ENCODE measurements at regions not wholly inside any gene's neighbourhood (a gene's known extent, or its start where the extent isn't known, plus 50 kb on each side); places are given as distances from the start of the nearest gene placed in this dataset.
"Not testable (repeated sequence)": the region's sequence is repeated elsewhere in the genome, so short reads cannot be mapped to it uniquely, and the experiment has no call there.

DNA sequence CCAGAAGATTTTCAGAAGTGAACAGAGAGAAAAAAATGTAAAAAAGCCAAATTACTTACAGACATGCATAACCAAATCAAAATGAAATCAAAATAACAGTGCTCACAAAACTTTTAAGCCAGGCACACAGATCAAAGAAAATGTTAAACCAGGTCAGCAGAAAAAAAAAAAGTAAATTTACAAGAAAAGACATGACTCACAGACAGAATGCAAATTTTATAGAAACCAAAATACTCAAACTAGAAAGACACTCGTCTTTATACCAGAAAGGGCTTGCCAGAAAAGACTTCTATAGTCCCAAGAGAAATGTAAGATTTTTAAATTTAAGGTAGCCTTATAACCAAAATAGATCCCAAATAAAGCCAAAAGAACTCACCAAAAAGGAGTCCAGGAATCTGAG lies 86.5 kb upstream of the COG2 start:
- DNase-seq: no peak

DNA sequence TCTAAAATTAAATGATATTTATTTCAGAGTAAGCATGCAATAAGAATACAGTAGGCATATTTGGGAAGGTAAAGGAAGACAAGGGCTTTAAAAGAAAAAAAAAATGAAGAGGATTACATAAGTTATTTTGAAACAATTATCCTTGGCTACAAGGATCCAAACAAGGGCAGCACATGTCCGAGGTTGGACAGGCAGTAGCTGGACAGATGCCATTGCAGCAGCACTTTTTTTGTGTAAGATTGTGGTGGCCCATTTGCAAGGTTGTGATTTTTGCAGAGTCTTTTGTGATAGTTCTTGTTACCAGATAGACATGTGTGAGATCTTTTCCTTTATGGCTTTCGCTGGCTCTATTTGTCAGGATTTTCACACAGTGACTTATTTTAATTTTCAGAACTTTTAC lies 89.4 kb upstream of the COG2 start:
- no peak for DNase-seq

GRCh38 chr1:230550945-230551344 lies 91.3 kb upstream of the COG2 start:
- DNase-seq: not testable (repeated sequence)

- no peak for DNase-seq
Observed at GRCh38 chr1:230550428-230550827, 91.9 kb upstream of the COG2 start.

GRCh38 chr1:230549625-230550024 lies 92.7 kb upstream of the COG2 start:
- DNase-seq: no peak

- peak in 1 of 2 donors; percentile 20 for DNase-seq
Observed at GRCh38 chr1:230548997-230549396, 93.3 kb upstream of the COG2 start.

GRCh38 chr1:230548357-230548756 lies 93.9 kb upstream of the COG2 start:
- DNase-seq: no peak

GRCh38 chr1:230545181-230545580 lies 97.1 kb upstream of the COG2 start:
- no peak for DNase-seq

GRCh38 chr1:230544758-230545157 lies 97.5 kb upstream of the COG2 start:
- DNase-seq: no peak

- no peak for DNase-seq
Observed at GRCh38 chr1:230543085-230543484, 99.2 kb upstream of the COG2 start.

GRCh38 chr1:230542681-230543080 lies 99.6 kb upstream of the COG2 start:
- DNase-seq: no peak

- no peak for DNase-seq
Observed at GRCh38 chr1:230542054-230542453, 100.2 kb upstream of the COG2 start.

- no peak for DNase-seq
Observed at GRCh38 chr1:230541306-230541705, 101.0 kb upstream of the COG2 start.

- no peak for DNase-seq
Observed at GRCh38 chr1:230540421-230541155, 101.7 kb upstream of the COG2 start.

GRCh38 chr1:230537456-230537855 lies 104.8 kb upstream of the COG2 start:
- DNase-seq: no peak

- DNase-seq: no peak
Observed at GRCh38 chr1:230536641-230537155, 105.6 kb upstream of the COG2 start.

- no peak for DNase-seq
Observed at GRCh38 chr1:230534224-230534623, 108.1 kb upstream of the COG2 start.

GRCh38 chr1:230531103-230531502 lies 105.0 kb upstream of the PGBD5 start:
- DNase-seq: no peak

GRCh38 chr1:230519246-230519645 lies 93.1 kb upstream of the PGBD5 start:
- no peak for DNase-seq

GRCh38 chr1:230518511-230518910 lies 92.4 kb upstream of the PGBD5 start:
- DNase-seq: no peak

DNA sequence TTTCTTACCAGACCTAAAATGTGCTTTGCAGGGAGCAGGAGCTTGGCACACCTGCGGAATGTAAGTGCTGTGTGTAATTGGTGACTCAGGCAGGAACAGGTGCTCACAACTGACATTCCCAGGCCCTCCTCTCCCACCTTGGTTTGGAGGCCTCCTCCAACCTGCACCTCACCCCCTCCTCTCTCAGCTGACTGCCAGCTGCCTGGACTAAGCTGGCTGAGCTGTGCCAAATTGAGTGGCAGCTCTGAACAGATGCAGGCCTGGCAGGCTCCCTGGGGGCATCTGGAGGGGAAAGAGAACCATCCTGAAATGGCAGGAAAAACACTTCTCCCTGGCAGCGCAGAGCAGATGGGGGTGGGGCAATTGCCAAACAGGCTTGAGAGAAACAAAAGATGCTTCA lies 91.7 kb upstream of the PGBD5 start:
- no peak for DNase-seq

DNA sequence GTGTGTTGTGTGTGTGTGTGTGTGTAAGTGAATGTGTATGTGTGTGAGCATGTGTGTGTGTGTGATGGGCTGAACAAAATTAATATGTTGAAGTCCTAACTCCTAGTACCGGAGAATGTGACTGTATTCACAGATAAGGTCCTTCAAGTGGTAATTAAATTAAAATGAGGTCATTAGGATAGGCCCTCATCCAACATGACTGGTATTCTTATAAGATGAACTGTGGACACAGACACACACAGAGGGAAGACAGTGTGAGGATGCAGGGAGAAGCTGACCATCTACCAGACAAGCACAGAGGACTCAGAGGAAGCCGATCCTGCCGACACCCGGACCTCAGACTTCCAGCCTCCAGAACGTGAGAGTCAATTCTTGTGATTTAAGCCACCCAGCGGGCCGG lies 91.2 kb upstream of the PGBD5 start:
- DNase-seq: no peak

DNA sequence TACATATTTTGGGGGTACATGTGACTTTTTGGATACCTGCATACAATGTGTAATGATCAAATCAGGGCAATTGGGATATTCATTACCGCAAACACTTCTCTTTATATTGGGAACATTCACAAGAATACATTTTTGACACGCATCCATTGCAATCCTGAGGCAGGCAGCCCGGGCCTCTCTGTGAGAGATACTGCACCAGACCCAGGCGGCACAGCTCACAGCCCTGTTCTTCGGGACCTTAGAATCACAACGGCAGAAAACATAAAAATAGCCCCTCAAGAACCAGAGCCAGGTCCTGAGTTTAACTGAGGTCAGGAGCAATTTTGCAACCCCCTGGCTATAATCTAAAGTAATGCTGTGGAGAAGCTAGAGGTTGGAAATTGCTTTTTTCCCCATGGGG lies 90.8 kb upstream of the PGBD5 start:
- DNase-seq: no peak

DNA sequence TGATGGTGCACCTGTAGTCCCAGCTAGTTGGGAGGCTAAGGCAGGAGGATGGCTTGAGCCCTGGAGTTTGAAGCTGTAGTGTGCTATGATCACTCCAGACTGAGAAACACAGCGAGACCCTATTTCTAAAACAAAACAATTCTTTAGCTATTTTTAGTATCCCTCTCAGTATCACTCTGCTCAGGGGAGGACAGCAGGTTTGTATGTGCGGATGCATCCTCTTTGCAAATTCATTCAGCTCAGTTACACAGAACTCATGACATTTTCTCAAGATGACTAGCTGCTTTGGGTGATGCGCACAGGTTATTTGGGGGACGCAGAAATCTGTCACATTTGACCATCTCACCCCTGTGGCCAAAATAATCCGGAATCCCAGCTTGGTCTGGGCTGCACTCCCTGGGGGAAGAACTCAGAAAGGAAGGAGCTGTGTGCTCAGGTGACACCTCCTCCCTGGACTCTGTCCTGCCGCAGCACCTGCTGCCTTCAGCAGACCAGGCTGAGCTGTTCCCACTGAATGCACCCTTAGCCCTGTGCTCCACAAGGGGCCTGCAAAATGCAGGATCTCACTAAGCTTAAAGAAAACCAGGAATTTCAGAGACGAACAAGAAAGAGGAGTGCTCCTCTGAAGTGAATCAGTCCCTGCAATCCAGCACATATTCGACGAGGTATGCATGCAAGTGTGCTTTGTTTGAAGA lies 89.5 kb upstream of the PGBD5 start:
- DNase-seq: no peak

All from hippocampal formation (tissue), 2 donors.